SK-N-SH (cell line): ENCODE measurements at regions not wholly inside any gene's neighbourhood (a gene's known extent, or its start where the extent isn't known, plus 50 kb on each side); places are given as distances from the start of the nearest gene placed in this dataset.

Experiments used
- CTCF ChIA-PET: fragments of 300-600, 350-600 bp; formaldehyde crosslinking; extraction: SDS; loops from one replicate; lab custom pipeline; 2021; lab: Yijun Ruan, JAX
- POLR2A ChIA-PET: fragments of 350-600 bp; sonication (Branson Sonifier 250); formaldehyde crosslinking; extraction: SDS; loops from one replicate; lab custom pipeline; 2020; ENCODE audit warnings: antibody characterized with exemption, inconsistent platforms; lab: Yijun Ruan, JAX
- DNase-seq: peaks from one replicate; pipeline ENCODE4 v3.0.0; 2012
- H2AFZ ChIP-seq: fragments of 200-600 bp; sonication (generic); 2 replicates; pipeline ENCODE4 v1.8.1; 2016; ENCODE audit warnings: antibody characterized with exemption, mild to moderate bottlenecking, low read depth
- H3F3A ChIP-seq: fragments of 200-600 bp; sonication (generic); replicated peaks from 2 replicates; pipeline ENCODE3; 2016; ENCODE audit warnings: antibody characterized with exemption, mild to moderate bottlenecking; ENCODE audit not compliant: insufficient read depth
- H3K27ac ChIP-seq, 2 experiments: fragments of 200-500 bp in 1 of 2; fragments of 200-600 bp in 1 of 2; sonication (Bioruptor generic) in 1 of 2; sonication (generic), shearing (Covaris generic) in 1 of 2; 2 replicates each; pipeline versions ENCODE4 v1.5.1 to v1.6.1; 2014 to 2016; ENCODE audit warnings: low read depth in 2 of 2, inconsistent platforms in 1 of 2, low read length in 1 of 2, mild to moderate bottlenecking in 1 of 2, mixed read lengths in 1 of 2
- H3K27me3 ChIP-seq: fragments of 200-600 bp; sonication (generic), shearing (Covaris generic); 2 replicates; pipeline ENCODE4 v1.6.1; 2016; ENCODE audit warnings: mixed run types; ENCODE audit not compliant: insufficient read depth
- H3K36me3 ChIP-seq, 2 experiments: fragments of 200-500 bp in 1 of 2; fragments of 200-600 bp in 1 of 2; sonication (Bioruptor generic) in 1 of 2; sonication (generic) in 1 of 2; replicated peaks in 1 of 2; 2 replicates each; pipeline versions ENCODE3 to v1.5.1; 2014 to 2016; ENCODE audit warnings: low read length in 1 of 2, mild to moderate bottlenecking in 1 of 2; ENCODE audit not compliant: insufficient read depth in 2 of 2, control insufficient read depth in 1 of 2
- H3K4me1 ChIP-seq, 2 experiments: fragments of 200-500 bp in 1 of 2; fragments of 200-600 bp in 1 of 2; sonication (Bioruptor generic) in 1 of 2; sonication (generic), shearing (Covaris generic) in 1 of 2; 2 replicates each; pipeline versions ENCODE4 v1.5.1 to v1.6.1; 2014 to 2016; ENCODE audit warnings: low read depth in 1 of 2, low read length in 1 of 2, mixed run types in 1 of 2; ENCODE audit not compliant: insufficient read depth in 2 of 2, control insufficient read depth in 1 of 2
- H3K4me2 ChIP-seq: fragments of 200-600 bp; sonication (generic), shearing (Covaris generic); 2 replicates; pipeline ENCODE4 v1.6.1; 2017; ENCODE audit warnings: mixed run types
- H3K4me3 ChIP-seq, 2 experiments: fragments of 200-500 bp in 1 of 2; fragments of 200-600 bp in 1 of 2; sonication (Bioruptor generic) in 1 of 2; sonication (generic), shearing (Covaris generic) in 1 of 2; 2 replicates each; pipeline versions ENCODE4 v1.5.1 to v1.8.1; 2014 to 2016; ENCODE audit warnings: low read depth in 2 of 2, inconsistent platforms in 1 of 2, low read length in 1 of 2, mild to moderate bottlenecking in 1 of 2, mixed read lengths in 1 of 2, moderate library complexity in 1 of 2
- H3K79me2 ChIP-seq: fragments of 200-600 bp; sonication (generic); 2 replicates; pipeline ENCODE4 v1.8.1; 2017; ENCODE audit warnings: mild to moderate bottlenecking; ENCODE audit not compliant: insufficient read depth
- H3K9ac ChIP-seq: fragments of 200-600 bp; sonication (generic); 2 replicates; pipeline ENCODE4 v1.6.1; 2017; ENCODE audit warnings: mixed run types
- H3K9me2 ChIP-seq: fragments of 200-600 bp; sonication (generic); 2 replicates; pipeline ENCODE4 v1.6.1; 2017; ENCODE audit warnings: mixed run types
- H3K9me3 ChIP-seq: fragments of 200-600 bp; sonication (generic); 2 replicates; pipeline ENCODE4 v1.6.1; 2017; ENCODE audit warnings: mixed run types, mild to moderate bottlenecking, moderate library complexity
- H4K20me1 ChIP-seq: fragments of 200-600 bp; sonication (generic); 2 replicates; pipeline ENCODE4 v1.6.1; 2017; ENCODE audit warnings: mild to moderate bottlenecking, mixed run types; ENCODE audit not compliant: insufficient read depth
- CHD2 ChIP-seq: fragments of 150-350 bp; IDR thresholded peaks from 2 replicates; pipeline ENCODE4 v1.6.1; 2018; ENCODE audit warnings: low read length; ENCODE audit not compliant: partially characterized antibody
- ELF1 ChIP-seq: IDR thresholded peaks from 2 replicates; pipeline ENCODE4 v1.4.0; 2012
- FOXJ3 ChIP-seq: sonication (generic); formaldehyde crosslinking; IDR thresholded peaks from 2 replicates; pipeline ENCODE4 v1.5.1; 2020; ENCODE audit warnings: mild to moderate bottlenecking, missing genetic modification reagents
- FOXM1 ChIP-seq: IDR thresholded peaks from 2 replicates; pipeline ENCODE4 v1.4.0; 2012; ENCODE audit warnings: low read depth, mild to moderate bottlenecking
- GABPA ChIP-seq: IDR thresholded peaks from 2 replicates; pipeline ENCODE4 v1.4.0; 2012; ENCODE audit warnings: low read depth, mild to moderate bottlenecking
- JUND ChIP-seq: IDR thresholded peaks from 2 replicates; pipeline ENCODE4 v1.4.0; 2012
- MEF2A ChIP-seq: IDR thresholded peaks from 2 replicates; pipeline ENCODE4 v1.4.0; 2012; ENCODE audit warnings: low read depth, borderline replicate concordance
- POLR2AphosphoS5 ChIP-seq: IDR thresholded peaks from 2 replicates; pipeline ENCODE4 v1.6.1; 2012; ENCODE audit warnings: low read depth, low read length
- RCOR1 ChIP-seq: fragments of 150-350 bp; IDR thresholded peaks from 2 replicates; pipeline ENCODE4 v1.6.1; 2017; ENCODE audit warnings: antibody characterized with exemption, low read length
- REST ChIP-seq: IDR thresholded peaks from 2 replicates; pipeline ENCODE4 v1.6.1; 2012; ENCODE audit warnings: mild to moderate bottlenecking, low read depth, low read length, moderate library complexity
- RFX5 ChIP-seq: IDR thresholded peaks from 2 replicates; pipeline ENCODE4 v1.6.1; 2012; ENCODE audit warnings: mild to moderate bottlenecking, improper control_type of control experiment, low read length
- SIN3A ChIP-seq: IDR thresholded peaks from 2 replicates; pipeline ENCODE4 v1.6.1; 2012; ENCODE audit warnings: low read depth, mild to moderate bottlenecking, low read length, moderate library complexity, borderline replicate concordance
- SMC3 ChIP-seq: IDR thresholded peaks from 2 replicates; pipeline ENCODE4 v1.6.1; 2012; ENCODE audit warnings: low read depth, low read length, improper control_type of control experiment
- TAF1 ChIP-seq: IDR thresholded peaks from 2 replicates; pipeline ENCODE4 v1.6.1; 2012; ENCODE audit warnings: low read depth, mild to moderate bottlenecking, low read length, moderate library complexity, borderline replicate concordance
- TCF12 ChIP-seq: IDR thresholded peaks from 2 replicates; pipeline ENCODE4 v1.4.0; 2012
- TEAD4 ChIP-seq: IDR thresholded peaks from 2 replicates; pipeline ENCODE4 v1.4.0; 2012; ENCODE audit warnings: mild to moderate bottlenecking, borderline replicate concordance; ENCODE audit not compliant: insufficient read depth
- YY1 ChIP-seq: IDR thresholded peaks from 2 replicates; pipeline ENCODE4 v1.4.0; 2012; ENCODE audit warnings: low read depth, mild to moderate bottlenecking
- ZBTB33 ChIP-seq: IDR thresholded peaks from 2 replicates; pipeline ENCODE4 v1.4.0; 2012; ENCODE audit warnings: low read depth, borderline replicate concordance
- WGBS: methylation state at CpG from one replicate; pipeline ENCODE4 v1.1.6; 2017; ENCODE audit warnings: low lambda C conversion rate; 5-methylcytosine and 5-hydroxymethylcytosine counted together
- TF ChIP-seq, protein P1 (sequence below): IDR thresholded peaks from 2 replicates; pipeline ENCODE4 v1.4.0; 2012; ENCODE audit warnings: low read depth
- TF ChIP-seq, protein P2 (sequence below): IDR thresholded peaks from 2 replicates; pipeline ENCODE4; 2012

- TF ChIP-seq REST (no peak), ELF1 (no peak), JUND (no peak), GABPA (no peak), TEAD4 (no peak), FOXJ3 (CRISPR knock-in tag) (no peak)
Measured at GRCh38 chr21:14046401-14046800, 164.4 kb downstream of the LIPI start (continued).

DNA sequence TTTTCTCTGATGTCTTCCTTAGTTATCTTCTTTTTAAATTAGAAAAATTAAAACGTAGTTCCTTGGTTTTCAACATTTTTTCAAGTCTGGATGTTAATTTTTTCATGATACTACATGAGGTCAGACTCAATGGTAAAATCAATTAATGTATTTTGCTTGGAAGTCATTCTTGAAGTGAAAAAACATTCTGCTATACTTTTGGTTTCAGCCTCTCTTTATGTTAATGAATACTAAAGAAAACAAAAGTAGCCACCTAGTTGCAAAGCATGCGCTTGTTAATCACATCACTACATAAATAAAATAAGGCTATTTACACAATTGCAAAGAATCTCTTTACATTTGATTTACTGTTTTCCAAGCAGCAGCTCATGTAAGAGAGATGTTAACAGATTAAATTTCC is 170.4 kb downstream of the LIPI start:
- H3K9me3 ChIP-seq: no peaks in the 10 kb centered on the region

More for the DNA sequence above, 170.4 kb downstream of the LIPI start:
- Histone ChIP-seq H3K4me1 (no peaks in the 10 kb centered on the region), H3K9me2 (no peaks in the 10 kb centered on the region), H3K4me3 (no peak overlapping the region), H3K9ac (no peak overlapping the region), H2AFZ (no peak overlapping the region), H4K20me1 (no peaks in the 10 kb centered on the region), H3F3A (no peaks in the 10 kb centered on the region), H3K4me2 (no peak overlapping the region), H3K79me2 (peaks cover 36% of the 10 kb centered on the region), H3K36me3 (no peaks in the 10 kb centered on the region), H3K27ac (no peak overlapping the region), H3K27me3 (no peaks in the 10 kb centered on the region)
- no peak for DNase-seq
- TF ChIP-seq, protein P1, sequence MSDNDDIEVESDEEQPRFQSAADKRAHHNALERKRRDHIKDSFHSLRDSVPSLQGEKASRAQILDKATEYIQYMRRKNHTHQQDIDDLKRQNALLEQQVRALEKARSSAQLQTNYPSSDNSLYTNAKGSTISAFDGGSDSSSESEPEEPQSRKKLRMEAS: no peak
- TF ChIP-seq JUND (no peak), TCF12 (no peak), FOXM1 (no peak), CHD2 (no peak), YY1 (no peak), POLR2AphosphoS5 (no peak), RCOR1 (no peak), SMC3 (no peak), ZBTB33 (no peak), SIN3A (no peak), TAF1 (no peak), RFX5 (no peak), MEF2A (no peak), REST (no peak)
- TF ChIP-seq, protein P2, sequence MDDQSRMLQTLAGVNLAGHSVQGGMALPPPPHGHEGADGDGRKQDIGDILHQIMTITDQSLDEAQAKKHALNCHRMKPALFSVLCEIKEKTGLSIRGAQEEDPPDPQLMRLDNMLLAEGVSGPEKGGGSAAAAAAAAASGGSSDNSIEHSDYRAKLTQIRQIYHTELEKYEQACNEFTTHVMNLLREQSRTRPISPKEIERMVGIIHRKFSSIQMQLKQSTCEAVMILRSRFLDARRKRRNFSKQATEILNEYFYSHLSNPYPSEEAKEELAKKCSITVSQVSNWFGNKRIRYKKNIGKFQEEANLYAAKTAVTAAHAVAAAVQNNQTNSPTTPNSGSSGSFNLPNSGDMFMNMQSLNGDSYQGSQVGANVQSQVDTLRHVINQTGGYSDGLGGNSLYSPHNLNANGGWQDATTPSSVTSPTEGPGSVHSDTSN: no peak
- WGBS: 87% methylated on average over 2 of the region's 2 CpGs
- ChIA-PET POLR2A (no interaction called here), CTCF (no interaction called here)
